ENCODE measurements at regions not wholly inside any gene's neighbourhood (a gene's known extent, or its start where the extent isn't known, plus 50 kb on each side); places are given as distances from the start of the nearest gene placed in this dataset.

DNA sequence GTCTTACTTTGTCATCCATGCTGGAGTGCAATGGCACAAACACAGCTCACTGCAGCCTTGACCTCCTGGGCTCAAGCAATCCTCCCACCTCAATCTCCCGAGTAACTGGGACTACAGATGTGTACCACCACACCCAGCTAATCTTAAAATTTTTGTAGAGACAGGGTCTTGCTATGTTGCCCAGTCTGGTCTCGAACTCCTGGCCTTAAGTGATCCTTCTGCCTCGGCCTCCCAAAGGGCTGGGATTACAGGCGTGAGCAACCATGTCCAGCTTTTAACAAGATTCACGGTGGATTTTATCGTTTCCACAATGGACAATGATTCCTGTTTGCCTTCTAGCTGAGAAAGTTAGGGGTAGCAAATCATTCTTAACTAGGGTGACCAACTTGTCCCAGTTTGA, 165.9 kb downstream of the ZNF608 start:
- Histone ChIP-seq H3K9me3 (ENCODE audit: control insufficient read depth in 3 of 3, low read length in 3 of 3) (no peaks in the 10 kb centered on the region), H3K36me3 (ENCODE audit: control insufficient read depth in 3 of 3, insufficient read depth in 3 of 3, low read length in 3 of 3) (no peaks in the 10 kb centered on the region), H3K9ac (ENCODE audit: low read depth in 1 of 3, low read length in 3 of 3) (no peak overlapping the region), H3K27ac (ENCODE audit: low read depth, low read length) (no peak overlapping the region), H3K4me1 (ENCODE audit: control insufficient read depth in 3 of 3, insufficient read depth in 3 of 3, low read length in 3 of 3) (no peaks in the 10 kb centered on the region), H3K27me3 (ENCODE audit: control insufficient read depth in 3 of 3, insufficient read depth in 3 of 3, low read length in 3 of 3) (no peaks in the 10 kb centered on the region), H3K4me3 (ENCODE audit: low read length in 3 of 3) (no peak overlapping the region)

DNA sequence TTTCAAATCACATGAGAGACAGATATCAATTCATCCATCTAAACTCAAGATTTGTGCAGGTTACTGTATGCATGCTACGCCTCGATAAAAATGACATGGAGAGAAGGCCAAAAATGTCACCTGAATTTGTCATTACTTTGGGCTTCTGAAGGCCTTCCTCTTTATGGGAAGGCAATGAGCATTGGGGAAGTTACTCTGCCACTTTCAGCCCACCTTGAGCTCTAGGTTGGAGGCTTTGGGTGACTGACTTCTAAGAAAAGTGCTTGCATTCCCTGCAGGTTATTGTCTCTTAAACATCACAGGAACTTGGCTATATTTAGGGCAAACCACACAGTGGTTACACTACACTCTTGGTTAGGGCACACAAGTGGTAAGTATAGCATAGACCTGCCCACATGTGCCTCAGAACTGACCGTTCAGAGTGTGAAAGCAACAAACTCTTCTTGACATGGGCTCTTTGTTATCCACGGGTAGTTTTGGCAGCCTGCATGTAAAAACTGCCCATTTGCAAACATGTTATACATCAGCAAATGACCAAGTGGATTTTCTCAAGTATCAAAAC, 169.5 kb downstream of the ZNF608 start:
- Histone ChIP-seq H3K9ac (ENCODE audit: low read depth in 1 of 3, low read length in 3 of 3) (no peak overlapping the region), H3K27ac (ENCODE audit: low read depth, low read length) (no peak overlapping the region), H3K36me3 (ENCODE audit: control insufficient read depth in 3 of 3, insufficient read depth in 3 of 3, low read length in 3 of 3) (no peaks in the 10 kb centered on the region), H3K27me3 (ENCODE audit: control insufficient read depth in 3 of 3, insufficient read depth in 3 of 3, low read length in 3 of 3) (no peaks in the 10 kb centered on the region), H3K4me1 (ENCODE audit: control insufficient read depth in 3 of 3, insufficient read depth in 3 of 3, low read length in 3 of 3) (peaks cover 0 to 6% (median 3%) of the 10 kb centered on the region in 3 donors), H3K4me3 (ENCODE audit: low read length in 3 of 3) (no peak overlapping the region), H3K9me3 (ENCODE audit: control insufficient read depth in 3 of 3, low read length in 3 of 3) (no peaks in the 10 kb centered on the region)

GRCh38 chr5:124575725-124576124, 170.7 kb downstream of the ZNF608 start:
- Histone ChIP-seq H3K36me3 (ENCODE audit: control insufficient read depth in 3 of 3, insufficient read depth in 3 of 3, low read length in 3 of 3) (no peaks in the 10 kb centered on the region), H3K9me3 (ENCODE audit: control insufficient read depth in 3 of 3, low read length in 3 of 3) (no peaks in the 10 kb centered on the region), H3K27ac (ENCODE audit: low read depth, low read length) (no peak overlapping the region), H3K4me3 (ENCODE audit: low read length in 3 of 3) (no peak overlapping the region), H3K4me1 (ENCODE audit: control insufficient read depth in 3 of 3, insufficient read depth in 3 of 3, low read length in 3 of 3) (peaks cover 0 to 6% (median 3%) of the 10 kb centered on the region in 3 donors), H3K27me3 (ENCODE audit: control insufficient read depth in 3 of 3, insufficient read depth in 3 of 3, low read length in 3 of 3) (no peaks in the 10 kb centered on the region), H3K9ac (ENCODE audit: low read depth in 1 of 3, low read length in 3 of 3) (no peak overlapping the region)

DNA sequence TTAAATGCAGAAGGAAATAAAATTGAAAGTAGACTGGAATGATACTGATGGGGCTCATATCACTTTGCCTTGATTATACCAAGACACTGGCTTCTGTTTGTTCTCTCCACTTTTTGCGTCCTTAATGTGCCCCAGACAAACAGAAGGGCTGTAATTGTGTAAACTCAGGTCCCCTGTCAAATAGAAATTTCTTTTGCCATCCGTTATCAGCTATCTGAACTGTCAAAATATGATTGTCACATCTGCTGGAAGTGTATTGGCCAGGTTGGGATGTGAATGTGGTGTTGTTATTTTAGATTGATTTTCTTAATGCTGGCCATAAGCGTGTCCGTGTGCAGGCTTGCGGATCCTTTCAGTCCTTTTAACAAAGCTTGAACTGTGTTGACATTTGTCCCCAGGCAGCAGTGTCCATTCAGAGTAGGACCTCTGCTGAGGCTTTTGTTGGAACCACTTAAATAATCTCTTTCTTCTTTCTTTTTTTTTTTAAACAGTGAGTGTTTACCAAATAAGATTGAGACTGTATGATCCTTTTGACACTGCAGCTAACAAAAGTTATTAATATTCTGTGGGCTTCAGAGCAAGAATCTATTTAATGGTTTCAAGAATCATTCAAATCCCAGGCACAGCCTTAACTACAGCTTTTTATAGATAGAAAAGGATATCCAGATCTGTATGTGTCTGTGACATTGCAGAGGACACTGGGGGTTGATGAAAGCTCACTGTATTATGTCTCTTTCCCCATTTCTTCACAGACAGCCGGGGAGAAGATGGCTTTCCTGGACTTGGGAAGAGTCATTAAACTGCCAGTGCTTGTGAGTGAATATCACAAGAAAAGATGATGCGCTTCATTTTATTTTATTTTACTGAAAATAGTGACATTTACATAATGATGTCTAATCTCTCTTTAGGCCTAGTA, 171.7 kb downstream of the ZNF608 start:
- H3K27ac ChIP-seq (ENCODE audit: low read depth, low read length): no peak overlapping the region
- no peaks in the 10 kb centered on the region for H3K36me3 ChIP-seq (ENCODE audit: control insufficient read depth in 3 of 3, insufficient read depth in 3 of 3, low read length in 3 of 3)
- H3K27me3 ChIP-seq (ENCODE audit: control insufficient read depth in 3 of 3, insufficient read depth in 3 of 3, low read length in 3 of 3): no peaks in the 10 kb centered on the region
- H3K4me3 ChIP-seq (ENCODE audit: low read length in 3 of 3): no peak overlapping the region
- H3K9ac ChIP-seq (ENCODE audit: low read depth in 1 of 3, low read length in 3 of 3): no peak overlapping the region
- peaks cover 0 to 6% (median 3%) of the 10 kb centered on the region in 3 donors for H3K4me1 ChIP-seq (ENCODE audit: control insufficient read depth in 3 of 3, insufficient read depth in 3 of 3, low read length in 3 of 3)
- H3K9me3 ChIP-seq (ENCODE audit: control insufficient read depth in 3 of 3, low read length in 3 of 3): no peaks in the 10 kb centered on the region

- Histone ChIP-seq H3K36me3 (ENCODE audit: control insufficient read depth in 3 of 3, insufficient read depth in 3 of 3, low read length in 3 of 3) (no peaks in the 10 kb centered on the region), H3K27me3 (ENCODE audit: control insufficient read depth in 3 of 3, insufficient read depth in 3 of 3, low read length in 3 of 3) (no peaks in the 10 kb centered on the region), H3K9me3 (ENCODE audit: control insufficient read depth in 3 of 3, low read length in 3 of 3) (no peaks in the 10 kb centered on the region), H3K4me3 (ENCODE audit: low read length in 3 of 3) (no peak overlapping the region), H3K27ac (ENCODE audit: low read depth, low read length) (no peak overlapping the region), H3K4me1 (ENCODE audit: control insufficient read depth in 3 of 3, insufficient read depth in 3 of 3, low read length in 3 of 3) (peaks cover 0 to 6% (median 3%) of the 10 kb centered on the region in 3 donors), H3K9ac (ENCODE audit: low read depth in 1 of 3, low read length in 3 of 3) (no peak overlapping the region)
These were observed 173.5 kb downstream of the ZNF608 start for GRCh38 chr5:124572971-124573370.

DNA sequence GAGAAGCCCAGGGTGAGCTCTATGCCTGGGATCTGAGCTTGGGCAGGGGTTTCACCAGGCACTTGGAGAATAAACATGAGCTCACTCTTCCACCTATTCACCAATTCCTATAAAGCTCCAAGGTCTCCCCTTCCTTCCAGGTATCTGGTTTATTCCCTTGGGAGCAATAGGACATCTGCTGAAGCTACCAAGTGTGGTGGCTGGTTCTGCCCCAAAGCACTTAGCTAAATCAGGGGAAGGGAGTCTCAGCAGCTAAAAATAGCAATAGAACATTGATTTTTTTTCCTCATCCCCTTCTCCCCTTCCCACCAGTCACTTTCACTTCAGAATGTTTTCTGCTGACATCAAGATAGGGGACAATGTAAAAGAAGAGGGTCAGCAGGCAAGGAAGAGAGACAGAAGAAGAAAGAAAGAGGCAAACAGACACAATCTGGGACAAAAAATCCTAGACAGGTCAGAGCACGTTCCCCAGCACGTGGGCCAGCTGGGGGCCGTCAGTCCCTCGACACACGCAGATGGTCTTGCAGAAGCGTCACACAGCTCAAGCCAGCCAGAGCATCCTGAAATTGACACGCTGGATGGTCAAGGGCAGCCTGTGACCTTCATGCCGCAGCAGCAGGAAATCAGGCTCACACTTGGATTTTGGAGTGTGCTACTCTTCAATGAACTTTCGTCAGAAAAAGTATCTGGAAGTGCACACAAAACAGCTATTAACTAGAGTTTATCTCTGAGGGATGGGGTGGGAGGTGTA, 176.0 kb downstream of the ZNF608 start:
- peaks cover 0 to 6% (median 3%) of the 10 kb centered on the region in 3 donors for H3K4me1 ChIP-seq (ENCODE audit: control insufficient read depth in 3 of 3, insufficient read depth in 3 of 3, low read length in 3 of 3)
- H3K27me3 ChIP-seq (ENCODE audit: control insufficient read depth in 3 of 3, insufficient read depth in 3 of 3, low read length in 3 of 3): no peaks in the 10 kb centered on the region
- no peak overlapping the region for H3K4me3 ChIP-seq (ENCODE audit: low read length in 3 of 3)
- no peak overlapping the region for H3K9ac ChIP-seq (ENCODE audit: low read depth in 1 of 3, low read length in 3 of 3)
- H3K9me3 ChIP-seq (ENCODE audit: control insufficient read depth in 3 of 3, low read length in 3 of 3): no peaks in the 10 kb centered on the region
- no peaks in the 10 kb centered on the region for H3K36me3 ChIP-seq (ENCODE audit: control insufficient read depth in 3 of 3, insufficient read depth in 3 of 3, low read length in 3 of 3)
- H3K27ac ChIP-seq (ENCODE audit: low read depth, low read length): no peak overlapping the region

DNA sequence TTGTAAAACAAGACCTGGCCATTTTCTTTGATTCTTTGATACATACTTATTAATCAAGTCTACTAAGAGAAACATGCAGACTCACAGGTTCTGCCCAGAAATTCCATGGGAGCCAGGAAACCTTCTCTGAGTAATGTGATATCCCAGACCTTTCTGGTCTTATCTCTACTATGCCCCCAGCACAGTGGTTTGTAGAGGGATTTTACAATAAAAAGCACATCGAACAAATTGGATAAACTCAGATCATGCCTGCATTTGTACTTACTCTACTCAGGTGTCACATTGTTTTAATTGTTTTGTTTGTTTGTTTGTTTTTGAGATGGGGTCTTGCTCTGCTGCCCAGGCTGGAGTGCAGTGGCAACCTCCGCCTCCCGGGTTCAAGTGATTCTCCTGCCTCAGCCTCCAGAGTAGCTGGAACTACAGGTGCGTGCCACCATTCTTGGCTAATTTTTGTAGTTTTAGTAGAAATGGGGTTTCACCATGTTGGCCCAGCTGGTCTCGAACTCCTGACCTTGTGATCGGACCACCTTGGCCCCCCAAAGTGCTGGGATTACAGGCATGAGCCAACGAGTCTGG, 179.5 kb downstream of the ZNF608 start:
- H3K9me3 ChIP-seq (ENCODE audit: control insufficient read depth in 3 of 3, low read length in 3 of 3): no peaks in the 10 kb centered on the region
- H3K9ac ChIP-seq (ENCODE audit: low read depth in 1 of 3, low read length in 3 of 3): no peak overlapping the region
- H3K4me3 ChIP-seq (ENCODE audit: low read length in 3 of 3): no peak overlapping the region
- H3K4me1 ChIP-seq (ENCODE audit: control insufficient read depth in 3 of 3, insufficient read depth in 3 of 3, low read length in 3 of 3): no peaks in the 10 kb centered on the region
- H3K36me3 ChIP-seq (ENCODE audit: control insufficient read depth in 3 of 3, insufficient read depth in 3 of 3, low read length in 3 of 3): no peaks in the 10 kb centered on the region
- H3K27ac ChIP-seq (ENCODE audit: low read depth, low read length): no peak overlapping the region
- H3K27me3 ChIP-seq (ENCODE audit: control insufficient read depth in 3 of 3, insufficient read depth in 3 of 3, low read length in 3 of 3): no peaks in the 10 kb centered on the region

DNA sequence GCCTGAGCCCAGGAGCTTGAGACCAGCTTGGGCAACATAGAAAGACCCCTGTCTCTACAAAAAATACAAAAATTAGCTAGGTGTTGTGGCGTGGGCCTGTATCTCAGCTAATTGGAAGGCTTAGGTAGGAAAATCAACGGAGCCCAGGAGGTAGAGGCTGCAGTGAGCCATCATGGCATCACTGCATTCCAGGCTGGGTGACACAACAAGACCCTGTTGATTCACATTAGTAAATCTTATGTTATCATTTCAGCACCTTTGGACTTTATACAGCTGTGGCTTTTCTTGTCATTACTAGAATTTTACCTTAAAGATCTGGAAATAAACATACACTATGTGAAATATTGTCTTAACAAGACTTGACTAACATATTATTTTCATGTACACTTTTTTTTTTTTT, 185.0 kb downstream of the ZNF608 start:
- Histone ChIP-seq H3K4me1 (ENCODE audit: control insufficient read depth in 3 of 3, insufficient read depth in 3 of 3, low read length in 3 of 3) (no peaks in the 10 kb centered on the region), H3K4me3 (ENCODE audit: low read length in 3 of 3) (no peak overlapping the region), H3K27me3 (ENCODE audit: control insufficient read depth in 3 of 3, insufficient read depth in 3 of 3, low read length in 3 of 3) (no peaks in the 10 kb centered on the region), H3K9me3 (ENCODE audit: control insufficient read depth in 3 of 3, low read length in 3 of 3) (no peaks in the 10 kb centered on the region), H3K9ac (ENCODE audit: low read depth in 1 of 3, low read length in 3 of 3) (no peak overlapping the region), H3K27ac (ENCODE audit: low read depth, low read length) (no peak overlapping the region), H3K36me3 (ENCODE audit: control insufficient read depth in 3 of 3, insufficient read depth in 3 of 3, low read length in 3 of 3) (no peaks in the 10 kb centered on the region)

- H3K27ac ChIP-seq (ENCODE audit: low read depth, low read length): no peak overlapping the region
- no peaks in the 10 kb centered on the region for H3K27me3 ChIP-seq (ENCODE audit: control insufficient read depth in 3 of 3, insufficient read depth in 3 of 3, low read length in 3 of 3)
- H3K9ac ChIP-seq (ENCODE audit: low read depth in 1 of 3, low read length in 3 of 3): no peak overlapping the region
- no peaks in the 10 kb centered on the region for H3K9me3 ChIP-seq (ENCODE audit: control insufficient read depth in 3 of 3, low read length in 3 of 3)
- H3K36me3 ChIP-seq (ENCODE audit: control insufficient read depth in 3 of 3, insufficient read depth in 3 of 3, low read length in 3 of 3): no peaks in the 10 kb centered on the region
- H3K4me1 ChIP-seq (ENCODE audit: control insufficient read depth in 3 of 3, insufficient read depth in 3 of 3, low read length in 3 of 3): no peaks in the 10 kb centered on the region
- no peak overlapping the region for H3K4me3 ChIP-seq (ENCODE audit: low read length in 3 of 3)
These were observed 186.1 kb downstream of the ZNF608 start for GRCh38 chr5:124560370-124560769.
